SU-DHL-6 (cell line): ENCODE measurements at regions not wholly inside any gene's neighbourhood (a gene's known extent, or its start where the extent isn't known, plus 50 kb on each side); places are given as distances from the start of the nearest gene placed in this dataset.
"Not testable (repeated sequence)": the region's sequence is repeated elsewhere in the genome, so short reads cannot be mapped to it uniquely, and the experiment has no call there.

ENCODE experiments used
- H2AFZ ChIP-seq: fragments of 200-600 bp; sonication (generic); 2 replicates; pipeline ENCODE4 v1.6.1; 2014; ENCODE audit warnings: low read depth, mild to moderate bottlenecking, moderate library complexity, mixed read lengths, antibody characterized with exemption, low read length; ENCODE audit not compliant: severe bottlenecking
- H3F3A ChIP-seq: fragments of 200-600 bp; shearing (Covaris generic); 2 replicates; pipeline ENCODE4 v1.6.0; 2016; ENCODE audit warnings: antibody characterized with exemption, mild to moderate bottlenecking; ENCODE audit not compliant: insufficient read depth
- H3K27ac ChIP-seq: fragments of 200-600 bp; sonication (generic); 2 replicates; pipeline ENCODE4 v1.5.1; 2016; ENCODE audit warnings: low read depth, mild to moderate bottlenecking, low read length, moderate library complexity, mixed read lengths
- H3K27me3 ChIP-seq: fragments of 200-600 bp; sonication (generic), shearing (Covaris generic); 2 replicates; pipeline ENCODE4 v1.6.0; 2014; ENCODE audit warnings: mild to moderate bottlenecking, low read length
- H3K36me3 ChIP-seq: fragments of 200-600 bp; sonication (generic); 2 replicates; pipeline ENCODE4 v1.6.1; 2014; ENCODE audit warnings: mild to moderate bottlenecking, low read length, mixed read lengths
- H3K4me2 ChIP-seq: fragments of 300-600, 200-600 bp; shearing (Covaris generic), sonication (generic); 2 replicates; pipeline ENCODE4 v1.6.0; 2014; ENCODE audit warnings: low read length, low read depth, mild to moderate bottlenecking; ENCODE audit not compliant: poor library complexity, severe bottlenecking
- H3K4me3 ChIP-seq: fragments of 200-600 bp; sonication (generic); 2 replicates; pipeline ENCODE4 v1.5.1; 2014; ENCODE audit warnings: antibody characterized with exemption, low read length, mild to moderate bottlenecking, mixed read lengths; ENCODE audit not compliant: insufficient read depth, poor library complexity, severe bottlenecking
- H3K79me2 ChIP-seq: fragments of 200-600 bp; sonication (generic); 2 replicates; pipeline ENCODE4 v1.6.1; 2014; ENCODE audit warnings: mild to moderate bottlenecking, low read length, moderate library complexity; ENCODE audit not compliant: insufficient read depth
- H3K9ac ChIP-seq: fragments of 200-600 bp; sonication (generic); 2 replicates; pipeline ENCODE4 v1.7.0; 2014; ENCODE audit warnings: mild to moderate bottlenecking, low read length
- H3K9me2 ChIP-seq: fragments of 200-600 bp; sonication (generic); replicated peaks from 2 replicates; pipeline ENCODE4 v1.6.1; 2014; ENCODE audit warnings: low read length; ENCODE audit not compliant: insufficient read depth
- H3K9me3 ChIP-seq: fragments of 200-600 bp; sonication (generic); 2 replicates; pipeline ENCODE4 v1.6.1; 2014; ENCODE audit warnings: low read length, mixed read lengths; ENCODE audit not compliant: insufficient read depth
- H4K20me1 ChIP-seq: fragments of 200-600 bp; sonication (generic); 2 replicates; pipeline ENCODE4 v1.6.1; 2014; ENCODE audit warnings: low read depth, mild to moderate bottlenecking, antibody characterized with exemption, low read length, moderate library complexity, mixed read lengths
- CTCF ChIP-seq: fragments of 200-600 bp; sonication (generic); IDR thresholded peaks from one replicate; pipeline ENCODE4 v1.5.1; 2017; ENCODE audit warnings: antibody characterized with exemption, mild to moderate bottlenecking, low read length, moderate library complexity; ENCODE audit not compliant: insufficient read depth, poor library complexity, severe bottlenecking
- EZH2phosphoT487 ChIP-seq: fragments of 200-600 bp; sonication (generic), shearing (Covaris generic); conservative IDR thresholded peaks from 2 replicates; pipeline ENCODE4 v1.6.1; 2018; ENCODE audit warnings: mild to moderate bottlenecking, antibody characterized with exemption, low read length, moderate library complexity, mixed read lengths

DNA sequence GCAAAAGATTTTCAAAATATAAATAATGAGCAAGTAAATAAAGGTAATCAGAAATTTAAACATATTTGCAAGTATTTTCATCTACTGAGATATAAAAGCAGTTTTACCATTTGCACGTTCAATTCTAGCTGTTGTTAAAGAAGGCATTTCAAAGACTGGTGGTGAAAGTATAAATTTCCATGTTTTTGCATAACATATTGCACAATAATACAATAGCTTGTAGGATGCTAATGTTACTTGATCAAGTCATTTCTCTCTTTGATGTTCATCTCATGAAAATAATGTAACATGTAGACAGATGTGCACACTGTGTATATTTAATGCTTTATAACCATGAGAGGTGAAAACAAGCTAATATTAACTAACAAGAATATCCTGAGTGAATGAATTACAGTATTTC is 651.9 kb downstream of the CDH9 start:
- no peak for TF ChIP-seq EZH2phosphoT487
- no peak for TF ChIP-seq CTCF

DNA sequence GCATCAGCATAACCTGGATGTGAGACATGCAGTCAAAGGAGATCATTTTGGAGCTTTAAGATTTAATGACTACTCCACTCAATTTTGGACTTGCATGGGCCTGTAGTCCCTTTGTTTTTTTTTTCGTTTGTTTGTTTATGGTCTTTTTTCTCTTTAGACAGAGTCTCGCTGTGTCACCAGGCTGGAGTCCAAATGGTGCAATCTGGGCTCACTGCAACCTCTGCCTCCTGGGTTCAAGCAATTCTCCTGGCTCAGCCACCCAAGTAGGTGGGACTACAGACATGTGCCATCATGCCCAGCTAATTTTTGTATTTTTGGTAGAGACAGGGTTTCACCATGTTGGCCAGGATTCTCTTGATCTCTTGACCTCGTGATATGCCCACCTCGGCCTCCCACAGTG is 673.8 kb downstream of the CDH9 start:
- H3K9ac ChIP-seq, H2AFZ ChIP-seq, H3K27ac ChIP-seq, H3F3A ChIP-seq, H3K27me3 ChIP-seq, H3K36me3 ChIP-seq, H3K4me2 ChIP-seq, H4K20me1 ChIP-seq, H3K9me3 ChIP-seq, H3K4me3 ChIP-seq, H3K79me2 ChIP-seq, H3K9me2 ChIP-seq: not testable (repeated sequence)

More for the DNA sequence above, 651.9 kb downstream of the CDH9 start:
- H3K27me3 ChIP-seq = no peaks in the 10 kb centered on the region
- no peaks in the 10 kb centered on the region for H4K20me1 ChIP-seq
- no peaks in the 10 kb centered on the region for H3K79me2 ChIP-seq
- H3K9me2 ChIP-seq = no peaks in the 10 kb centered on the region
- H3F3A ChIP-seq = no peaks in the 10 kb centered on the region
- H3K4me3 ChIP-seq = no peak overlapping the region
- no peaks in the 10 kb centered on the region for H3K36me3 ChIP-seq
- H3K9ac ChIP-seq = no peak overlapping the region
- H3K4me2 ChIP-seq = no peak overlapping the region
- no peaks in the 10 kb centered on the region for H3K9me3 ChIP-seq
- no peak overlapping the region for H2AFZ ChIP-seq
- no peak overlapping the region for H3K27ac ChIP-seq

DNA sequence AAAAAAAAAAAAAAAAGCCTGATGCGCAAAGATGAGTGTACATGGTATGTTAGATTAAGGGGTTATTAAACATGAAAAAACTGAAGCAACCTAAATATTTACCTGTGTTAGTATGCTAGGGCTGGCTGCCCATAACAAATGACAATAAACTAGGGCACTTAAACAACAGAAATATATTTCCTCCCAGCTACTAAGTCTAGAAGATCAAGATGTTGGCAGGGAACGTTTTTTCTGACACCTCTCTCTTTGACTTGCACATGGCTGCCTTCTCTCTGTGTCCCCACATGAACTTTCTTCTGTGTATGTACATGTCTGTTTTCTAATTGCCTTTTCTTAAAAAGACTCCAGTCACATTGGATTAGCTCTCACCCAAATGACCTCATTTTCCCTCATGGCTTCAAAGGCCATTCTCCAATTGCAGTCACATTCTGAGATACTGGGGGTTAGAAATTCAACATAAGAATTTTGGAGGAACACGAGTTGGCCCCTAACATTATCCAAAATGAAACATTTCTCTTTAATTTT is 694.5 kb downstream of the CDH9 start:
- H3K79me2 ChIP-seq = no peaks in the 10 kb centered on the region

More for the DNA sequence above, 694.5 kb downstream of the CDH9 start:
- Histone ChIP-seq H3K9ac (no peak overlapping the region), H2AFZ (peak overlapping the region; percentile 14), H3K27ac (no peak overlapping the region), H3K9me3 (no peaks in the 10 kb centered on the region; the same call in 1 of the 2 replicates), H3K27me3 (no peaks in the 10 kb centered on the region), H3K36me3 (no peaks in the 10 kb centered on the region), H4K20me1 (no peaks in the 10 kb centered on the region), H3K9me2 (no peaks in the 10 kb centered on the region), H3F3A (no peaks in the 10 kb centered on the region), H3K4me2 (no peak overlapping the region), H3K4me3 (no peak overlapping the region)
- TF ChIP-seq CTCF (no peak), EZH2phosphoT487 (no peak)
